ENCODE measurements at regions not wholly inside any gene's neighbourhood (a gene's known extent, or its start where the extent isn't known, plus 50 kb on each side); places are given as distances from the start of the nearest gene placed in this dataset.

DNA sequence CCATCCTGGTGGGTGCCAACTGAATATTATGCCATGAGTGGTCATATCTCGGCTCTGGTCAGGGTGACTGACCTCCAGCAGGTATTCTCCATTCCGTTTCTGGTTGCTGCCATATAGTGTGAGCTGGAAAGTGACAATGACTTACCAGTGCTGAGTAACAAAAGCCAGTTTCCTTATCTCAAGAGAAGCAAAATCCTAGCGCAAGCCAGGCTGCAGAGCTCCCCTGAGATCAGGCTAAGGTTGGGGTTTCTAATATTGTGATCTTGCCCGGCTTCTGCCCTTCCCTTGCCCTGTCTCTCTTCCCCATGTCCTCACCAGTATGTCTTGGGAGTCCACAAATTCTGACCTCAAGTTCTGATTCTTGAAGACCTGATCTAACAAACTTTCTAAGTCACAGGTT, 271.3 kb upstream of the SPTLC3 start:
- TF ChIP-seq, protein P1, sequence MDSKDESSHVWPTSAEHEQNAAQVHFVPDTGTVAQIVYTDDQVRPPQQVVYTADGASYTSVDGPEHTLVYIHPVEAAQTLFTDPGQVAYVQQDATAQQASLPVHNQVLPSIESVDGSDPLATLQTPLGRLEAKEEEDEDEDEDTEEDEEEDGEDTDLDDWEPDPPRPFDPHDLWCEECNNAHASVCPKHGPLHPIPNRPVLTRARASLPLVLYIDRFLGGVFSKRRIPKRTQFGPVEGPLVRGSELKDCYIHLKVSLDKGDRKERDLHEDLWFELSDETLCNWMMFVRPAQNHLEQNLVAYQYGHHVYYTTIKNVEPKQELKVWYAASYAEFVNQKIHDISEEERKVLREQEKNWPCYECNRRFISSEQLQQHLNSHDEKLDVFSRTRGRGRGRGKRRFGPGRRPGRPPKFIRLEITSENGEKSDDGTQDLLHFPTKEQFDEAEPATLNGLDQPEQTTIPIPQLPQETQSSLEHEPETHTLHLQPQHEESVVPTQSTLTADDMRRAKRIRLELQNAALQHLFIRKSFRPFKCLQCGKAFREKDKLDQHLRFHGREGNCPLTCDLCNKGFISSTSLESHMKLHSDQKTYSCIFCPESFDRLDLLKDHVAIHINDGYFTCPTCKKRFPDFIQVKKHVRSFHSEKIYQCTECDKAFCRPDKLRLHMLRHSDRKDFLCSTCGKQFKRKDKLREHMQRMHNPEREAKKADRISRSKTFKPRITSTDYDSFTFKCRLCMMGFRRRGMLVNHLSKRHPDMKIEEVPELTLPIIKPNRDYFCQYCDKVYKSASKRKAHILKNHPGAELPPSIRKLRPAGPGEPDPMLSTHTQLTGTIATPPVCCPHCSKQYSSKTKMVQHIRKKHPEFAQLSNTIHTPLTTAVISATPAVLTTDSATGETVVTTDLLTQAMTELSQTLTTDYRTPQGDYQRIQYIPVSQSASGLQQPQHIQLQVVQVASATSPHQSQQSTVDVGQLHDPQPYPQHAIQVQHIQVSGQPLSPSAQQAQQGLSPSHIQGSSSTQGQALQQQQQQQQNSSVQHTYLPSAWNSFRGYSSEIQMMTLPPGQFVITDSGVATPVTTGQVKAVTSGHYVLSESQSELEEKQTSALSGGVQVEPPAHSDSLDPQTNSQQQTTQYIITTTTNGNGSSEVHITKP (IDR thresholded peaks at IDR 0.05; ENCODE audit: partially characterized antibody) = no peak
- TF ChIP-seq TRIM28 (IDR thresholded peaks at IDR 0.05) (no peak), PCBP1 (IDR thresholded peaks at IDR 0.05; ENCODE audit: low read depth, low read length, poor library complexity, severe bottlenecking) (no peak), RBM25 (IDR thresholded peaks at IDR 0.05; ENCODE audit: low read depth, low read length, severe bottlenecking) (no peak), KDM1A (IDR thresholded peaks at IDR 0.05) (no peak)
- TF ChIP-seq, protein P2, sequence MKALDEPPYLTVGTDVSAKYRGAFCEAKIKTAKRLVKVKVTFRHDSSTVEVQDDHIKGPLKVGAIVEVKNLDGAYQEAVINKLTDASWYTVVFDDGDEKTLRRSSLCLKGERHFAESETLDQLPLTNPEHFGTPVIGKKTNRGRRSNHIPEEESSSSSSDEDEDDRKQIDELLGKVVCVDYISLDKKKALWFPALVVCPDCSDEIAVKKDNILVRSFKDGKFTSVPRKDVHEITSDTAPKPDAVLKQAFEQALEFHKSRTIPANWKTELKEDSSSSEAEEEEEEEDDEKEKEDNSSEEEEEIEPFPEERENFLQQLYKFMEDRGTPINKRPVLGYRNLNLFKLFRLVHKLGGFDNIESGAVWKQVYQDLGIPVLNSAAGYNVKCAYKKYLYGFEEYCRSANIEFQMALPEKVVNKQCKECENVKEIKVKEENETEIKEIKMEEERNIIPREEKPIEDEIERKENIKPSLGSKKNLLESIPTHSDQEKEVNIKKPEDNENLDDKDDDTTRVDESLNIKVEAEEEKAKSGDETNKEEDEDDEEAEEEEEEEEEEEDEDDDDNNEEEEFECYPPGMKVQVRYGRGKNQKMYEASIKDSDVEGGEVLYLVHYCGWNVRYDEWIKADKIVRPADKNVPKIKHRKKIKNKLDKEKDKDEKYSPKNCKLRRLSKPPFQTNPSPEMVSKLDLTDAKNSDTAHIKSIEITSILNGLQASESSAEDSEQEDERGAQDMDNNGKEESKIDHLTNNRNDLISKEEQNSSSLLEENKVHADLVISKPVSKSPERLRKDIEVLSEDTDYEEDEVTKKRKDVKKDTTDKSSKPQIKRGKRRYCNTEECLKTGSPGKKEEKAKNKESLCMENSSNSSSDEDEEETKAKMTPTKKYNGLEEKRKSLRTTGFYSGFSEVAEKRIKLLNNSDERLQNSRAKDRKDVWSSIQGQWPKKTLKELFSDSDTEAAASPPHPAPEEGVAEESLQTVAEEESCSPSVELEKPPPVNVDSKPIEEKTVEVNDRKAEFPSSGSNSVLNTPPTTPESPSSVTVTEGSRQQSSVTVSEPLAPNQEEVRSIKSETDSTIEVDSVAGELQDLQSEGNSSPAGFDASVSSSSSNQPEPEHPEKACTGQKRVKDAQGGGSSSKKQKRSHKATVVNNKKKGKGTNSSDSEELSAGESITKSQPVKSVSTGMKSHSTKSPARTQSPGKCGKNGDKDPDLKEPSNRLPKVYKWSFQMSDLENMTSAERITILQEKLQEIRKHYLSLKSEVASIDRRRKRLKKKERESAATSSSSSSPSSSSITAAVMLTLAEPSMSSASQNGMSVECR (CRISPR knock-in tag; IDR thresholded peaks at IDR 0.05) = no peak
